HUDEP-2 (cell line): ENCODE measurements at regions not wholly inside any gene's neighbourhood (a gene's known extent, or its start where the extent isn't known, plus 50 kb on each side); places are given as distances from the start of the nearest gene placed in this dataset.

Source experiments
- DNase-seq, 76 experiments: peaks; one replicate each; lab custom pipeline; 2025; ENCODE audit not compliant: unreplicated experiment in 76 of 76; lab: John Stamatoyannopoulos, UW

- DNase-seq, result no peak
Measured at GRCh38 chr1:175865041-175865766, 121.8 kb upstream of the TNR start.

- DNase-seq, result no peak
Measured at GRCh38 chr1:175864625-175865024, 121.2 kb upstream of the TNR start.

- DNase-seq, result no peak
Measured at GRCh38 chr1:175864183-175864582, 120.8 kb upstream of the TNR start.

GRCh38 chr1:175863299-175864050 is 120.1 kb upstream of the TNR start:
- DNase-seq, result no peak

GRCh38 chr1:175862408-175862807 is 119.0 kb upstream of the TNR start:
- DNase-seq, result no peak

- DNase-seq, result no peak
Measured at GRCh38 chr1:175861626-175862367, 118.4 kb upstream of the TNR start.

- DNase-seq, result no peak
Measured at GRCh38 chr1:175857756-175858155, 114.4 kb upstream of the TNR start.

GRCh38 chr1:175853681-175854080 is 110.3 kb upstream of the TNR start:
- no peak for DNase-seq

GRCh38 chr1:175851749-175852148 is 108.4 kb upstream of the TNR start:
- DNase-seq, result no peak

- DNase-seq, result no peak
Measured at GRCh38 chr1:175848329-175848728, 104.9 kb upstream of the TNR start.

GRCh38 chr1:175845985-175846384 is 102.6 kb upstream of the TNR start:
- no peak for DNase-seq

GRCh38 chr1:175845338-175845737 is 101.9 kb upstream of the TNR start:
- DNase-seq, result no peak

- DNase-seq, result no peak
Measured at GRCh38 chr1:175844877-175845276, 101.5 kb upstream of the TNR start.

- DNase-seq, result no peak
Measured at GRCh38 chr1:175842550-175842949, 99.2 kb upstream of the TNR start.

- DNase-seq, result no peak
Measured at GRCh38 chr1:175841738-175842187, 98.4 kb upstream of the TNR start.

GRCh38 chr1:175840787-175841186 is 97.4 kb upstream of the TNR start:
- no peak for DNase-seq

GRCh38 chr1:175839779-175840669 is 96.6 kb upstream of the TNR start:
- no peak for DNase-seq

- no peak for DNase-seq
Measured at GRCh38 chr1:175834597-175834996, 91.2 kb upstream of the TNR start.

- no peak for DNase-seq
Measured at GRCh38 chr1:175833951-175834350, 90.6 kb upstream of the TNR start.

- no peak for DNase-seq
Measured at GRCh38 chr1:175833502-175833901, 90.1 kb upstream of the TNR start.

- no peak for DNase-seq
Measured at GRCh38 chr1:175830500-175830899, 87.1 kb upstream of the TNR start.
